H1 (cell line): ENCODE measurements at regions not wholly inside any gene's neighbourhood (a gene's known extent, or its start where the extent isn't known, plus 50 kb on each side); places are given as distances from the start of the nearest gene placed in this dataset.

Experiments used
- BACH1 ChIP-seq: IDR thresholded peaks from 2 replicates; pipeline ENCODE4 v1.6.1; 2012; ENCODE audit warnings: low read length, improper control_type of control experiment
- CREB1 ChIP-seq: IDR thresholded peaks from 2 replicates; pipeline ENCODE4 v1.6.1; 2012; ENCODE audit warnings: inconsistent platforms

DNA sequence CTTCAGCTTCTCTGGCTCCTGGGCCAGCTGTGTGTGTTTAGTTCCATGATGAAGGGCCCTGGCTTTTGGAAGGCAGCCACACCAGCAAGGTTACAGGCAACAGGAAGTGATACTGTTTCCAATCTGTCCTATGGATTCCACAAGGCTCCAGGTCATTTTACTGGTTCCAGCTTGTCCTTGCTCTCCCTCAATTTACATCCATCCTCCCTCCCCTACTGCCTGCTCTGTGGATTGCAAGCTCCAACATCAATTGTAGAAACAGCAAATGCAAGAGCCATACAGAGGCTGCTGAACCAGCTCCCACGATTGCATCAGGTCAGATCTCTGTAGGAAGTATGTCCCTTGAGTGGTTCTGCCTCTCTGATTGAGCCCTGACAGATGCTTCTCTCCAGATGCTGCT lies 409.8 kb downstream of the NTRK2 start:
- TF ChIP-seq CREB1, result no peak
- TF ChIP-seq BACH1, result no peak
